Central memory CD8-positive, alpha-beta T cell (primary cell): ENCODE measurements at regions not wholly inside any gene's neighbourhood (a gene's known extent, or its start where the extent isn't known, plus 50 kb on each side); places are given as distances from the start of the nearest gene placed in this dataset.
"Not testable (repeated sequence)": the region's sequence is repeated elsewhere in the genome, so short reads cannot be mapped to it uniquely, and the experiment has no call there.

Experiments used
- ATAC-seq: fragments of 150-1000 bp; cut with Tn5 transposase; replicated peaks from 2 replicates; pipeline ENCODE4 v1.10.0; 2022; ENCODE audit warnings: mild to moderate bottlenecking, moderate FRiP score, moderate number of reproducible peaks; ENCODE audit not compliant: poor library complexity, severe bottlenecking; ENCODE audit errors: extremely low read depth
- DNase-seq, 2 donors: peaks; one replicate each; pipeline ENCODE4 v3.0.0; 2021; ENCODE audit warnings: low spot score in 2 of 2
- H3K27ac Mint-ChIP-seq: one replicate; pipeline ENCODE4 v1.8.0; 2022; ENCODE audit warnings: low read depth, mild to moderate bottlenecking, moderate library complexity, mixed read lengths
- H3K27me3 Mint-ChIP-seq: one replicate; pipeline ENCODE4 v1.8.0; 2022; ENCODE audit warnings: mixed read lengths
- H3K36me3 Mint-ChIP-seq: one replicate; pipeline ENCODE4 v1.8.0; 2022; ENCODE audit warnings: mild to moderate bottlenecking, moderate library complexity, mixed read lengths; ENCODE audit not compliant: insufficient read depth
- H3K4me1 Mint-ChIP-seq: one replicate; pipeline ENCODE4 v1.8.0; 2022; ENCODE audit warnings: mixed read lengths
- H3K4me3 Mint-ChIP-seq: one replicate; pipeline ENCODE4 v1.8.0; 2022; ENCODE audit warnings: mild to moderate bottlenecking, moderate library complexity, mixed read lengths
- H3K9me3 Mint-ChIP-seq: one replicate; pipeline ENCODE4 v1.8.0; 2022; ENCODE audit warnings: mixed read lengths

DNA sequence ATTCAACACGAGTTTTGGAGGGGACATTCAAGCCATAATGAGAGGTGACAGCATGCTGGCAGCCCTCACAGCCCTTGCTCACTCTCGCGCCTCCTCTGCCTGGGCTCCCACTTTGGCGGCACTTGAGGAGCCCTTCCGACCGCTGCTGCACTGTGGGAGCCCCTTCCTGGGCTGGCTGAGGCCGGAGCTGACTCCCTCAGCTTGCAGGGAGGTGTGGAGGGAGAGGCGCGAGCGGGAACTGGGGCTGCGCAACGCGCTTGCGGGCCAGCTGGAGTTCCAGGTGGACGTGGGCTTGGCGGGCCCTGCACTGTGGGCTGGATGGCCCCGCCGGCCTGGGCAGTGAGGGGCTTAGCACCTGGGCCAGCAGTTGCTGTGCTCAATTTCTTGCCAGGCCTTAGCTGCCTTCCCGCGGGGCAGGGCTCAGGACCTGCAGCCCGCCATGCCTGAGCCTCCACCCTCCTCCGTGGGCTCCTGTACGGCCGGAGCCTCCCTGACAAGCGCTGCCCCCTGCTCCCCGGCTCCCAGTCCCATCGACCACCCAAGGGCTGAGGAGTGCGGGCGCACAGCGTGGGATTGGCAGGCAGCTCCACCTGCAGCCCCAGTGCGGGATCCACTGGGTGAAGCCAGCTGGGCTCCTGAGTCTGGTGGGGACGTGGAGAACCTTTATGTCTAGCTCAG is 123.3 kb downstream of the EFNB1 start:
- H3K9me3 Mint-ChIP-seq, DNase-seq, H3K36me3 Mint-ChIP-seq, H3K27ac Mint-ChIP-seq, H3K4me3 Mint-ChIP-seq, ATAC-seq, H3K27me3 Mint-ChIP-seq, H3K4me1 Mint-ChIP-seq: not testable (repeated sequence)

DNA sequence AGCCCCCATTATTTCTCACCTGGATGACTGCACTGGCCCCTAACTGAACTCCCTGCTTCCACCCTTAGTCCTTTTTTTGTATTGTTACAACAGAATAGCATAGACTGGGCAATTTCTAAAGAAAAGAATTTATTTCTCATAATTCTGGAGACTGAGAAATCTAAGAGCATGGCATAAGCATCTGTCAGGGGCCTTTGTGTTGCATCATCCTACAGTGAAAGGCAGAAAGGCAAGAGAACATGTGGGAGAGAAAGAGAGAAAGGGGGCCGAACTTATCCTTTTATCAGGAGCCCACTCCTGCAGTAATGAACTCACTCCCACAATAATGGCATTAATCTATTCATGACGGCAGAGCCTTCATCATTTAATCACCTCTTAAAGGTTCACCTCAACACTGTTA is 122.1 kb downstream of the EFNB1 start:
- Mint-ChIP-seq H3K27me3 (peaks cover 6% of the 10 kb centered on the region), H3K4me3 (no peak overlapping the region), H3K27ac (no peak overlapping the region), H3K4me1 (no peaks in the 10 kb centered on the region), H3K36me3 (peaks cover 2% of the 10 kb centered on the region), H3K9me3 (peaks cover 5% of the 10 kb centered on the region)
- no peak for ATAC-seq
- no peak for DNase-seq

DNA sequence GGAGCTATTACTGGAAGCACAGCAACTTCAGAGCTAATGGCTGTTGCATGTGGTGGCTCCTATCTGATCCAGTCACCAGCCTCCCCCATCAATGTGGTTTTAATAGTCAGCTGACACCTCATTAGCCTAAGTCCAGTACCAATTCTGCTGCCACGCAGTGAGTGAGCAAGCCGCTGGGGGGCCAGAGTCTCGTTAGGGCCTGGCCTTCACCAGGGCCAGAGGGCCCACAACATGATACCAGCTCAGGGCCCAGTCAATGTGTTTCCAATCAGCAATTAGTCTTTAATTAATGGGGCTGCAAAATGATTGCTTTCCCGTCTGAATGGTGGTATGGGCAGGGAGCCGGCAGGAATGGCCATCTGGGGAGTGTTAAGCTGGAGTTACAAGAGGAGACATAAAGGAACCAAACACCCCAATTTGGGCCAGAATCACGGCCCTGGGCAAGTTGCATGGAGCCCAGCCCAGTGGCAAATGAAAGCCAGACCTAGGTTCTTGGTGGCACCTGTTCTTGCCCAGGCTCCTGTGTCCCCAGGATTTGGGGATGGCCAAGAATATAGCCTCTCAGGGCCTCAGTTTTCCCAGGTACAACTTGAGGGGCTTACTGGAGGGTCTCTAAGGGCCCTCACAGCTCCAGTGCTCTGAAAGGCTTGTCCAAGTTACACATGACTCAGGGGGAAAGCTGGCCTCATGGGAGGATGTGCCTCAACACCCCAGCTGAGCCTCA is 119.2 kb downstream of the EFNB1 start:
- Mint-ChIP-seq H3K27ac (no peak overlapping the region), H3K36me3 (peaks cover 2% of the 10 kb centered on the region), H3K4me1 (no peaks in the 10 kb centered on the region), H3K9me3 (no peaks in the 10 kb centered on the region), H3K4me3 (no peak overlapping the region), H3K27me3 (no peaks in the 10 kb centered on the region)
- DNase-seq, result no peak
- ATAC-seq, result no peak

DNA sequence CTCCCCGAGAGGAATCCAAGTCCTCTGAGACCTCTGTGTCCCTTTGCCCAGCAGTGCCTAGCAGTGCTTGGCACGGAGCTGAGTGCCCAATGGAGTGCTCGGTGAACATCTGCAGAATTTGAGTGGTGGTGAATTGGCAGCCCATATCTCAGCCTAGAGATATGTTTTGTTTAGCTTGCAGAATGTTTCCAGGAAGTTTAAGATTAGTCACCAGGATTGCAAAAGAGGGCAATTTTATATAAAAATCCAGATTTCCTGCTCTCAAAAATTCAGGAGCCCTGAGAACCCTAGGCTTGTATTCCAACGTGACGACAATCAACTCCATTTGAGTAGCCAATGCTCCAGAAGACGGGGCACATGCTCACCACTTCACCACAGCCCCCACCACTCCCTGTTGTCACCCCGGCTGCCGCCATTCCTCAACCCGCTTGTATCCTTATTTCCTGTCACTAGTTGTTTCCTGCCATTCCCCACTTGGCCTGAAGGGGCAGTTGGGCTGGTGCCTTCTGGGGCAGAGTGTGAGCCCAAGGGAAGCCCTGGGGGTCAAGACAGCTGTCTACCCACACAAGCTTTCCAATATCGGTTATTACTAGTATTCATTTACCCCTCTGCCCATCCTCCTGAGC is 116.9 kb downstream of the EFNB1 start:
- H3K9me3 Mint-ChIP-seq, result no peaks in the 10 kb centered on the region
- H3K27me3 Mint-ChIP-seq, result no peaks in the 10 kb centered on the region
- no peak for ATAC-seq
- no peak for DNase-seq
- H3K36me3 Mint-ChIP-seq, result peaks cover 2% of the 10 kb centered on the region
- H3K4me3 Mint-ChIP-seq, result no peak overlapping the region
- no peaks in the 10 kb centered on the region for H3K4me1 Mint-ChIP-seq
- H3K27ac Mint-ChIP-seq, result no peak overlapping the region

DNA sequence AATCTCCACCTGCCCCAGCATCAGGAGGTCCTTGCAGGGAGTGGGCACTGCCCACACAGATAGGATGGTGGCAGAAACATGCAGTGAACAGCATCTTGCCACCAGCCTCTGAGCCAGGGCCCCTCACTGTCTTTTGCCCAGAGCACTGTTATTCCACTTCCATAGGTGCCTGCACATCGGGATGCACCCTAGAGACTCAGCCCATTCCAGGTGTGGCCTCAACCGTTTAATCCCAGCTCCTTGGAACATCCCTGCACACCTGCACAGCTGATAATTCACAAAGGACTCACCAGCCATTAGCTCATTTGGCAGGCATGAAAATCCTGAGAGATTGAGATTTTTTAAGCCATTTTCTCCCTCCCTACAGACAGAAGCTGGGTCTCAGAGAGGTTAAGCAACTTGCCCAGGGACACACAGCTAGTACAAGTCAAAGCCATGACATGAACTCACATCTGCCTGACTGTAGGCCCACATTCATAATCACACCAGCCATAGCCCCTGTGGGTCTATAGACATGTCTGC is 116.3 kb downstream of the EFNB1 start:
- H3K9me3 Mint-ChIP-seq, result no peaks in the 10 kb centered on the region
- H3K27me3 Mint-ChIP-seq, result no peaks in the 10 kb centered on the region
- no peak overlapping the region for H3K4me3 Mint-ChIP-seq
- H3K36me3 Mint-ChIP-seq, result peaks cover 2% of the 10 kb centered on the region
- no peaks in the 10 kb centered on the region for H3K4me1 Mint-ChIP-seq
- DNase-seq, result no peak
- ATAC-seq, result no peak
- no peak overlapping the region for H3K27ac Mint-ChIP-seq

DNA sequence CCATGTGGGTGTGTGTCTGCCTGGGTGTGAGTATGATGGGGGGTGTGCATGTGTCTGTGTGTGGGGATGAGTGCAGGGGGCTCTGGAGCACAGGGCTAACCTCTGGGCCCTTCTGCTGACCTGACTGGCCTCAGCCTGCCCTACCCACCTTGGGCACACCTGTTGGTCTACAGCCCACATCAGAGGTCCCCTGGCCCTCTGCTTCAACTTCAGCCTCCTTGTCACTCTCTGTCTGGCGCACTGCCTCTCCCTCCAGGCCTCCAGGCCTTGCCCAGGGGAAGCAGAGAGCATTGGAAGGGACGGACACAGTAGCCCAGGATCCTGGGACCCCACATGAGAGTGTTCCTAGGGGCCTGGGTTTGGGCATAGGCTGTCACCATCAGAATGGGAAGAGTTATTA is 115.4 kb downstream of the EFNB1 start:
- no peaks in the 10 kb centered on the region for H3K9me3 Mint-ChIP-seq
- no peak for DNase-seq
- H3K4me3 Mint-ChIP-seq, result no peak overlapping the region
- H3K4me1 Mint-ChIP-seq, result no peaks in the 10 kb centered on the region
- H3K36me3 Mint-ChIP-seq, result peaks cover 2% of the 10 kb centered on the region
- no peaks in the 10 kb centered on the region for H3K27me3 Mint-ChIP-seq
- no peak overlapping the region for H3K27ac Mint-ChIP-seq
- no peak for ATAC-seq

DNA sequence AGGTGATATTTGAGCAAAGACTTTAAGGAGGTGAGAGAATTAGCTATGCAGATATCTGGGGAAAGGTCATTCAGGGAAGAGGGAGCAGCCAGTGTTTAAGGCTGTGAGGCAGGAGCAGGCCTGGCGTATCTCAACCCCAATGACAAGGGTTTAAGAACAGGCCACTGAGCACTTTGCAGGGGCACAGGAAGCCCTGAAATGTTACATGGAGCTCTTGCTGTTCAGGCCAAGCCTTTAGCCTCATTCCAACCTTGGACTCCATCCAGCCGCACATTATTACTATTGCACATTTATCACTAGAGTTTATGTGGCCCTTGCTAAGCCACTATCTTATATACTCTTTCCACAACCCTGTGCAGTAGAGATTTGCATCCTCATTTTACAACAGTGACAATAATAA is 114.0 kb downstream of the EFNB1 start:
- no peak for DNase-seq
- Mint-ChIP-seq H3K36me3 (peaks cover 2% of the 10 kb centered on the region), H3K27me3 (no peaks in the 10 kb centered on the region), H3K9me3 (no peaks in the 10 kb centered on the region), H3K4me1 (no peaks in the 10 kb centered on the region), H3K27ac (no peak overlapping the region), H3K4me3 (no peak overlapping the region)
- no peak for ATAC-seq

DNA sequence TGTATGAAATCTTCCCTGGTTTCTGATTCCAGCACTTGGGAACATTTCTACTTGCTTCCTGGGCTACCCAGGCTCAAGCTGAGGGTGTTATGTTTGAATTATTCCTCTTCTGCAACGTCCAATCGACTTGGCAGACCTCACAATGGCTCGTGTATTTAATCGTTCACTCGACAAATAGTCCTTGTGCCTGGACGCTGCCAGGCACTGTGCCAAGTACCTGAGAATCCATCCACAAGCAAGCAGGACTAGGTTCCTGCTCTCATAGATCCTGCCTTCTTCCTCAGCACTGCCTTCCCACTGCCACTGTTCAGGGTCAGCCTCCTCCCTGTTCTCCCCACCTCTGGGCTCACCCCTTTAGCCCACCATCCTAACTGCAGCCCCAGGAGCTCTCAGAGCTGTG is 113.3 kb downstream of the EFNB1 start:
- H3K4me1 Mint-ChIP-seq, result no peaks in the 10 kb centered on the region
- H3K9me3 Mint-ChIP-seq, result no peaks in the 10 kb centered on the region

DNA sequence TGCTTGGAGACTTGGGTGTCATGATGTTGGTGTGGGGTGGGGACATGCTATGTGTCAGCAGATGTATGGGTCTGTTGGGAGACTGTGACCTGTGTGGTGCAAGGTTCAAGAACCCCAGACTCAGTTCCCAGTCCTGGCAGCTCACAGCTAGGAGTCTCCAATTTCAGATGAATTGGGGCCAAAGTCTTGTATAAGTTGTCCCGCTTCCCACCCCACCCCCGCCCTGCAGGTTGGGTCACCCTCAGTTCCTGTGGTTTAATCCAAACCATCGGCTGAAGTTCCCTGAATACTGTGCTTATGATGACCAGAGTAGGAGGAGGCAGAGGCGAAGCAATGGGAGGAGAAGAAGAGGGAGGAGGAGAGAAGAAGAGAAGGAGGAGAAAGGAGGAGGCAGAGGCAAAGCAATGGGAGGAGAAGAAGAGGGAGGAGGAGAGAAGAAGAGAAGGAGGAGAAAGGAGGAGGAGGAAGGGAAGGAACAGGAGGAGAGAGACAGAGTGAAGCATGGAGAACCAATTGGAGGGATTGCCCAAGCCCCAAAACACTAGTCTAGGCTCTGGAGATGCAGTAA is 112.6 kb downstream of the EFNB1 start:
- no peaks in the 10 kb centered on the region for H3K4me1 Mint-ChIP-seq
- peaks cover 2% of the 10 kb centered on the region for H3K36me3 Mint-ChIP-seq
- DNase-seq (no peak), ATAC-seq (no peak)
- H3K9me3 Mint-ChIP-seq, result no peaks in the 10 kb centered on the region
- H3K27me3 Mint-ChIP-seq, result no peaks in the 10 kb centered on the region
- H3K4me3 Mint-ChIP-seq, result no peak overlapping the region
- no peak overlapping the region for H3K27ac Mint-ChIP-seq

More for the DNA sequence above, 113.3 kb downstream of the EFNB1 start:
- DNase-seq (no peak), ATAC-seq (no peak)
- Mint-ChIP-seq H3K4me3 (no peak overlapping the region), H3K27me3 (no peaks in the 10 kb centered on the region), H3K27ac (no peak overlapping the region), H3K36me3 (peaks cover 2% of the 10 kb centered on the region)

DNA sequence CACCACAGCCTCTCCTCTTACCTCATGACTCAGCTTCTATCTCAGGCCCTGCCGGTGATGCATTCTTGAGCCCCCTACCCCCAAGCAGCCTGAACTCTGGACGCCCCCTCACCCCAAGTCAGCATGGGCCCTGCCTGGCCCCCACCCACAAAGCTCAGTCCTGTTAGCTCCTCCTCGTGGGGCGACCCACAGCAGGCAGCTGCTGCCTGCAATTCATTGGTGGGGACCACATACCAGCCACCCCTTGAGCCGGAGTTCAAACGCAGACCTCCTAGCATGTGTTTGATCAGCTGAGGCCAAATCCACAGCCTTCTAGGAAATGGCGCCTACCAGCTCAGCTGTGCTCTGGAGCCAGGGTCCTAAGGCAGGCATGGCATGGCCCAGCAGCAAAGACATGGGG is 111.8 kb downstream of the EFNB1 start:
- H3K27me3 Mint-ChIP-seq, result no peaks in the 10 kb centered on the region
- no peaks in the 10 kb centered on the region for H3K9me3 Mint-ChIP-seq
- no peak overlapping the region for H3K27ac Mint-ChIP-seq
- no peaks in the 10 kb centered on the region for H3K4me1 Mint-ChIP-seq
- ATAC-seq (no peak), DNase-seq (no peak)
- H3K36me3 Mint-ChIP-seq, result peaks cover 2% of the 10 kb centered on the region
- no peak overlapping the region for H3K4me3 Mint-ChIP-seq

DNA sequence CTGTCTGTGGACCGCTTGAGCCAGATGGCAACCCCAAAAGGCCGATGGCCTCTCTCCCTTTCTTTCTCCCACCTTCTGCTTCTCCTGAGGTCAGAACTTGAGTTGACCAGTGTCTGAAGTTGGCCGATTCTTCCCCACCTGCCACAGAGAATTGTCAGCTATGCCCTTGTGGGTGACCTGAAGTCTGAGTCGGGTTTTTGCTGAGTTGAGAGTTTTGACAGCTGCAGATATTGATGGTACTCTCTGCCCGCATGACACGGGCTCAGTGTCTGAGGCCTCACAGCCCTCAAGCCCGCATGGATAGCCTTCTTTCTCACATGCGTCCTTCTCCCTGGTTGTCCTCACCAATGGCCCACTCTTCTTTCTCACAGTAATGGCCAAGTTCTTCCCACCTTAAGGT is 111.0 kb downstream of the EFNB1 start:
- Mint-ChIP-seq H3K9me3 (no peaks in the 10 kb centered on the region), H3K4me1 (no peaks in the 10 kb centered on the region), H3K36me3 (peaks cover under 1% of the 10 kb centered on the region), H3K27ac (no peak overlapping the region), H3K27me3 (no peaks in the 10 kb centered on the region), H3K4me3 (no peak overlapping the region)
- DNase-seq, result no peak
- ATAC-seq, result no peak

DNA sequence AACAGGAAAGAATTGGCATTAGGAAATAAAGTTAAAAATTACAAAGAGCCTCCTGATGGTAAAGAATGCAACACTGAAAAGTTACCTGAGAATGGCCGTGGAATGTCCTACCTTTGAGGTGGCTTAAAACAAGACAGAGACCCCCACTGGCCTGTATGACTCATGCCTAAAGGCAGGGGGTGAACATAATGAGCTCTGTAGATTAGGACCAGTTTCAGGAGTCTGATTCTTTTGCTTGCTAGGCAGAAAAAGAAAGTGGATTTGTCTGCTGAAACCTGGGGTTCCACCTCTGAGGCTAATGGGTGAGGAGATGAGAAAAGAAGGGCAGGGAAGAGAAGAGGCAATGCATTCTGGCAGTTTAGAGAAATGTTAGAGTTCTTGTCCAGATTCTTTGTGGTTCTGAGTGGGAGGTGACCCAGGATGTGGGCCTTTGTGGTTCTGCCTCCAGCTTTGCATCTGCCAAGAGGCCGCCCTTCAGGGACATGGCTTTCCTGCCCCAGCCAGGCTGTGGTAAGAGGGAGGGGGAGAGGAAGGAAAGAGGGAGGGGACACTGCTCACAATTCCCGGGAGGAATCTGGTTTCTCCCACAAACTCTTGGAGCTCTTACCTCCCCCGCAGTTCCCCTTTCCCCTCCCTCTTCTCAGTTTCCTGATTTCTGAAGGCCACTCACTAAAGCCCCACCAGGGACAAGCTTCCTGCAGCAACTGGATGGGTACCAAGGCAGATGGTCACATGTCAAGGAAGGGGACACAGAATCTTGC is 109.6 kb downstream of the EFNB1 start:
- Mint-ChIP-seq H3K36me3 (no peaks in the 10 kb centered on the region), H3K9me3 (no peaks in the 10 kb centered on the region), H3K27me3 (no peaks in the 10 kb centered on the region), H3K27ac (no peak overlapping the region), H3K4me1 (no peaks in the 10 kb centered on the region), H3K4me3 (no peak overlapping the region)
- ATAC-seq, result no peak
- DNase-seq, result no peak
